OCI-LY1 (cell line): ENCODE measurements at regions not wholly inside any gene's neighbourhood (a gene's known extent, or its start where the extent isn't known, plus 50 kb on each side); places are given as distances from the start of the nearest gene placed in this dataset.

Experiments
- H2AFZ ChIP-seq: fragments of 200-600 bp; sonication (generic), shearing (Covaris generic); 2 replicates; pipeline ENCODE4 v1.6.0; 2014; ENCODE audit warnings: antibody characterized with exemption, mild to moderate bottlenecking, low read length
- H3F3A ChIP-seq: fragments of 200-600 bp; sonication (generic), shearing (Covaris generic); 2 replicates; pipeline ENCODE4 v1.6.0; 2014; ENCODE audit warnings: mild to moderate bottlenecking, antibody characterized with exemption, low read length, moderate library complexity; ENCODE audit not compliant: insufficient read depth
- H3K27ac ChIP-seq: fragments of 200-600 bp; sonication (generic); 2 replicates; pipeline ENCODE4 v1.5.1; 2014; ENCODE audit warnings: low read length, mixed run types, mild to moderate bottlenecking, low read depth; ENCODE audit not compliant: poor library complexity, severe bottlenecking
- H3K27me3 ChIP-seq: fragments of 200-600 bp; sonication (generic); 2 replicates; pipeline ENCODE4 v1.6.0; 2014; ENCODE audit warnings: antibody characterized with exemption, mild to moderate bottlenecking, low read length, moderate library complexity; ENCODE audit not compliant: insufficient read depth
- H3K36me3 ChIP-seq: fragments of 200-600 bp; sonication (generic); 2 replicates; pipeline ENCODE4 v1.6.1; 2014; ENCODE audit warnings: mild to moderate bottlenecking, antibody characterized with exemption, low read length, moderate library complexity, mixed read lengths; ENCODE audit not compliant: insufficient read depth
- H3K4me1 ChIP-seq: fragments of 200-600 bp; sonication (generic); 2 replicates; pipeline ENCODE4 v1.5.1; 2014; ENCODE audit warnings: mild to moderate bottlenecking, low read length, moderate library complexity; ENCODE audit not compliant: insufficient read depth, severe bottlenecking
- H3K4me2 ChIP-seq: fragments of 200-600 bp; sonication (generic), shearing (Covaris generic); 2 replicates; pipeline ENCODE4 v1.6.1; 2014; ENCODE audit warnings: low read length
- H3K4me3 ChIP-seq: fragments of 200-600 bp; sonication (generic); 2 replicates; pipeline ENCODE4 v1.5.1; 2014; ENCODE audit warnings: low read length, low read depth, mild to moderate bottlenecking, mixed read lengths; ENCODE audit not compliant: poor library complexity, severe bottlenecking
- H3K79me2 ChIP-seq: fragments of 200-600 bp; shearing (Covaris generic); 2 replicates; pipeline ENCODE4 v1.6.1; 2016; ENCODE audit warnings: mixed run types, low read length, mixed read lengths; ENCODE audit not compliant: insufficient read depth
- H3K9ac ChIP-seq: fragments of 200-600 bp; sonication (generic), shearing (Covaris generic); 2 replicates; pipeline ENCODE4 v1.6.1; 2014; ENCODE audit warnings: mild to moderate bottlenecking, low read length, mixed read lengths
- H3K9me2 ChIP-seq: fragments of 200-600 bp; sonication (generic), shearing (Covaris generic); 2 replicates; pipeline ENCODE4 v1.6.1; 2014; ENCODE audit warnings: low read depth, mild to moderate bottlenecking, low read length, mixed read lengths
- H3K9me3 ChIP-seq: fragments of 200-600 bp; shearing (Covaris generic); 2 replicates; pipeline ENCODE4 v1.6.1; 2014; ENCODE audit warnings: low read length, mixed read lengths
- H4K20me1 ChIP-seq: fragments of 200-600 bp; sonication (generic), shearing (Covaris generic); 2 replicates; pipeline ENCODE4 v1.6.0; 2016; ENCODE audit warnings: mild to moderate bottlenecking, low read length; ENCODE audit not compliant: insufficient read depth
- CTCF ChIP-seq: fragments of 200-600 bp; sonication (generic), shearing (Covaris generic); IDR thresholded peaks from 2 replicates; pipeline ENCODE4 v1.5.1; 2017; ENCODE audit warnings: mild to moderate bottlenecking, antibody characterized with exemption, low read length, moderate library complexity, mixed read lengths
- EZH2 ChIP-seq: fragments of 200-600 bp; sonication (generic), shearing (Covaris generic); IDR thresholded peaks from 2 replicates; pipeline ENCODE4 v1.8.0; 2017; ENCODE audit warnings: borderline replicate concordance, mixed run types, mild to moderate bottlenecking, antibody characterized with exemption, low read length, moderate library complexity, mixed read lengths

GRCh38 chr21:25420831-25421230 is 186.4 kb downstream of the MRPL39 start:
- no peak for TF ChIP-seq EZH2
- no peak for TF ChIP-seq CTCF
- Histone ChIP-seq H3K9me2 (no peaks in the 10 kb centered on the region), H3K27ac (no peak overlapping the region), H3K27me3 (no peaks in the 10 kb centered on the region), H2AFZ (no peak overlapping the region), H3F3A (no peaks in the 10 kb centered on the region), H3K9me3 (no peaks in the 10 kb centered on the region), H3K4me1 (peaks cover 6% of the 10 kb centered on the region), H3K9ac (no peak overlapping the region), H3K36me3 (no peaks in the 10 kb centered on the region), H4K20me1 (no peaks in the 10 kb centered on the region), H3K4me3 (no peak overlapping the region), H3K79me2 (no peaks in the 10 kb centered on the region), H3K4me2 (no peak overlapping the region)

GRCh38 chr21:25416669-25417068 is 190.6 kb downstream of the MRPL39 start:
- TF ChIP-seq EZH2 (no peak), CTCF (no peak)
- Histone ChIP-seq H3K36me3 (no peaks in the 10 kb centered on the region), H3K9me3 (no peaks in the 10 kb centered on the region), H3K4me2 (no peak overlapping the region), H3K79me2 (no peaks in the 10 kb centered on the region), H3K27me3 (no peaks in the 10 kb centered on the region), H4K20me1 (no peaks in the 10 kb centered on the region), H3K27ac (no peak overlapping the region), H2AFZ (no peak overlapping the region), H3K4me3 (no peak overlapping the region), H3K9me2 (no peaks in the 10 kb centered on the region), H3K9ac (no peak overlapping the region), H3F3A (no peaks in the 10 kb centered on the region), H3K4me1 (no peaks in the 10 kb centered on the region)

GRCh38 chr21:25412100-25412499 is 195.2 kb downstream of the MRPL39 start:
- Histone ChIP-seq H3K9ac (no peak overlapping the region), H3K27me3 (no peaks in the 10 kb centered on the region), H3K27ac (no peak overlapping the region), H3K4me1 (no peaks in the 10 kb centered on the region), H3K9me3 (no peaks in the 10 kb centered on the region), H3K4me3 (no peak overlapping the region), H2AFZ (no peak overlapping the region), H4K20me1 (no peaks in the 10 kb centered on the region), H3K79me2 (no peaks in the 10 kb centered on the region), H3K9me2 (no peaks in the 10 kb centered on the region), H3K36me3 (no peaks in the 10 kb centered on the region), H3F3A (no peaks in the 10 kb centered on the region), H3K4me2 (no peak overlapping the region)
- TF ChIP-seq EZH2 (no peak), CTCF (no peak)
